ENCODE measurements at regions not wholly inside any gene's neighbourhood (a gene's known extent, or its start where the extent isn't known, plus 50 kb on each side); places are given as distances from the start of the nearest gene placed in this dataset.

DNA sequence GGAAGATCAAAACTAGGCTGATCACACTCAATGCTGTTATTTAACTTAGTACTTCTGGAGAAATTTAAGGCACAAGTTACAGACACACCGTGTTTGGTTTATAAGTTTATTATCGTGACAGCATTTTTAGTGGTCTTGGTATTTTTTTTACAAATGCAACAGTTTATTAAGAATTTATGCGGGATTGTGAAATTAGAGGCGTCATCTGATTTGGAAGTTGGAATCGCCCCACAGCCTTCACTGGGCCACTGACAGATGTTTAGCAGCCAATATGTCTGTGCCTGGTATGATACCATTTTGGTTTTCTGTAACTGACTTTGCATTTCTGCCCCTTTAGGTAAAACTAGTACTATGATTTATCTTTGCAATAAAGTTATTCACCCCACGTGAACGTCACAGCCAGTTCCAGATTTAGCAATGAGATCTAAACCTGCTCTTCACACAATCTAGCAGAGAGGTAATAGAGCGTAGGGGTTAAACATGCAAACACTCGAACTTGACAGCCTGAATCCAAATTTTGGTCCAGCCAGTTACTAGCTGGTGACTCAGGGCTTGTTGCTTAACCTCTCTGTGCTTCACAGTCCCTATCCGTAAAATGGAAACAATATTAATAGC, 73.2 kb upstream of the SSTR1 start:
- Histone ChIP-seq H3K27ac (no peak overlapping the region), H3K27me3 (no peaks in the 10 kb centered on the region), H3K4me3 (no peak overlapping the region), H3K4me1 (no peaks in the 10 kb centered on the region), H3K36me3 (no peaks in the 10 kb centered on the region), H3K9me3 (no peaks in the 10 kb centered on the region)
- DNase-seq (ENCODE audit: low spot score in 2 of 2) = no peak
- intact Hi-C loops (cut with DNase I) = no loop called here
- TF ChIP-seq, protein P1, sequence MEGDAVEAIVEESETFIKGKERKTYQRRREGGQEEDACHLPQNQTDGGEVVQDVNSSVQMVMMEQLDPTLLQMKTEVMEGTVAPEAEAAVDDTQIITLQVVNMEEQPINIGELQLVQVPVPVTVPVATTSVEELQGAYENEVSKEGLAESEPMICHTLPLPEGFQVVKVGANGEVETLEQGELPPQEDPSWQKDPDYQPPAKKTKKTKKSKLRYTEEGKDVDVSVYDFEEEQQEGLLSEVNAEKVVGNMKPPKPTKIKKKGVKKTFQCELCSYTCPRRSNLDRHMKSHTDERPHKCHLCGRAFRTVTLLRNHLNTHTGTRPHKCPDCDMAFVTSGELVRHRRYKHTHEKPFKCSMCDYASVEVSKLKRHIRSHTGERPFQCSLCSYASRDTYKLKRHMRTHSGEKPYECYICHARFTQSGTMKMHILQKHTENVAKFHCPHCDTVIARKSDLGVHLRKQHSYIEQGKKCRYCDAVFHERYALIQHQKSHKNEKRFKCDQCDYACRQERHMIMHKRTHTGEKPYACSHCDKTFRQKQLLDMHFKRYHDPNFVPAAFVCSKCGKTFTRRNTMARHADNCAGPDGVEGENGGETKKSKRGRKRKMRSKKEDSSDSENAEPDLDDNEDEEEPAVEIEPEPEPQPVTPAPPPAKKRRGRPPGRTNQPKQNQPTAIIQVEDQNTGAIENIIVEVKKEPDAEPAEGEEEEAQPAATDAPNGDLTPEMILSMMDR (IDR thresholded peaks at IDR 0.05) = no peak

DNA sequence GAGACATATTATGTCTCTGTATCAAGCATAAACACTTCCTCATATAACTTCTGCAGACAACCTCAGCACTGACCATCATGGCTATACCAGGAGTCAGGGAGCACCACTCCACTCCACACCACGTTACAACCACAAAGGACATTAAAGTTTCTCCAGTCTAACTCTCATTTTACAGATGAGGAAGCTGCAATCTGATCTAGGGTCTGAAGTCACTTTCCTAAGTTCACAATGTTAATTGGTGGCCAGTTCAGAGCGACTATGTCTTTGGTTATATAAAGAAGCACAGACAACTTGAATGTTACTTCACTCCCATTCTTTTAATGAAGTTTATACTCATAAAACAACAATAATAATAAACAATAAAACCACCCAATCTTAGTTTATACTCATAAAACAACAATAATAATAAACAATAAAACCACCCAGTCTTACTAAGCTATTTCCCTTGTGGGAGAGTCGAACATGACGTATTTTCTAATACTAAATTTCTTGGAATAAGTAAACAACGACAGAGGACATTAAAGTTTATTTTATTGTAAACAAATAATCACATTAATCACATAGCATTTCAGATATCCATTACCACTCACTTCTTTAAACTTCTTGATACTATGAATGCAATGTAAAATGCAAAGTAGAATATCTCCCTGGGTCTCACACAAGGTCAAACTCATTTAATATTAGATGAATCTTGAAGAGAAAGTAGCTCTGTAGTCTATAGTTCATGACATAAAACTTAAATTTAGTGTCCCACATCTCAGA, 72.4 kb upstream of the SSTR1 start:
- H3K36me3 ChIP-seq = no peaks in the 10 kb centered on the region
- H3K27ac ChIP-seq = no peak overlapping the region
- intact Hi-C loops (cut with DNase I) = no loop called here
- no peak overlapping the region for H3K4me3 ChIP-seq
- TF ChIP-seq, protein P1 (IDR thresholded peaks at IDR 0.05) = no peak
- no peaks in the 10 kb centered on the region for H3K9me3 ChIP-seq
- H3K4me1 ChIP-seq = no peaks in the 10 kb centered on the region
- DNase-seq (ENCODE audit: low spot score in 2 of 2) = no peak
- H3K27me3 ChIP-seq = no peaks in the 10 kb centered on the region

DNA sequence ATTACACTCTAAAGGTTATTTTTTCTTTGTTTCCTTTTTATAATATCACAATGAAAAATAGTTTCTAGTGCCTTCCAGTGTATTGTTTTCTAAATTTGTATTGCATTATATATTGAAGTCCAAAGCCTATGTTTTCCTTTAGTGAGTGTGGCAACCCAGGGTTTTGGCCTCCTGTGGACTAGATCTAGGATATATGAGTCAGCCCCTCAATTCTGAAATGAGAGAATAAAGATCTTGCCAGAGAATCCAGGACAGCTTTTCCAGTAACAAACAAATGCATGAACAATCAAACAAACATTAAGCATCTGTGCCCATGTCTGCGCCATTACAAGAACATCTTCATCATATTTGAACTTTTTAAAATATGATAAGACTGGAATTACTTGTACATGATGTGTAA, 70.7 kb upstream of the SSTR1 start:
- no peaks in the 10 kb centered on the region for H3K36me3 ChIP-seq
- H3K27ac ChIP-seq = no peak overlapping the region
- TF ChIP-seq, protein P1 (IDR thresholded peaks at IDR 0.05) = no peak
- no peaks in the 10 kb centered on the region for H3K9me3 ChIP-seq
- H3K4me3 ChIP-seq = no peak overlapping the region
- intact Hi-C loops (cut with DNase I) = no loop called here
- H3K4me1 ChIP-seq = no peaks in the 10 kb centered on the region
- H3K27me3 ChIP-seq = no peaks in the 10 kb centered on the region
- DNase-seq (ENCODE audit: low spot score in 2 of 2) = no peak

DNA sequence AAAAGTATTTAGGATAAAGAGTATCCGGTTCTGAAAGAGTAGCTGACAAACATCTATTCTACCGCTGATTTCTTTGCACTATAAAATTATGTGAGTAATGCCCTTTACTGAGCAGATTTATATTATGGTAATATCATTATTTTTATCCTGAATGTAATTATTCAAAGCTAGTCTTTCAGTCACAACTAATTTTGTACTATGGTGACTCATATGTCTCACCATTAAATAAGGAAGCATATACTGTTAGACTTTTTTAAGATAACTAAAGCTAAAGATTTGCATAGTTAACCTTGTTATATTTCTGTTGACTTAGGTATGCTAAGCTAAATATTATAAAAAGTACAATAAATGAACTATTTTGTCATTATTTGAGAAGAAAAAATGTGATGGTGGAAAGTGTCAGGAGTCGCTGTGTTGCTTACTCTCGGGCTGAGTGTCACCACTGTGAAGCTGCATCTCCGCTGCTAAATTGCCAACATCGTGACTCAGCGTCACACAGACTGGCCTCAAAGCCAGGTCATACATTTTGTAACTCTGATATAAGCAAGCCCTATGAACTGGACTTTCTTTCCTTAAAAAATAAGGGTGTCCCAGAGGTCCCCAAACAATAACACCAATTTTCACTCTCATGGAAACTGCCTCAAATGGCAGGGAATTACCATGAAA, 69.1 kb upstream of the SSTR1 start:
- intact Hi-C loops (cut with DNase I) = no loop called here
- H3K36me3 ChIP-seq = no peaks in the 10 kb centered on the region
- H3K9me3 ChIP-seq = no peaks in the 10 kb centered on the region
- H3K4me3 ChIP-seq = no peak overlapping the region
- no peak overlapping the region for H3K27ac ChIP-seq
- TF ChIP-seq, protein P1 (IDR thresholded peaks at IDR 0.05) = no peak
- H3K27me3 ChIP-seq = no peaks in the 10 kb centered on the region
- peaks cover 0 to 2% of the 10 kb centered on the region in 2 donors for H3K4me1 ChIP-seq
- no peak for DNase-seq (ENCODE audit: low spot score in 2 of 2)

DNA sequence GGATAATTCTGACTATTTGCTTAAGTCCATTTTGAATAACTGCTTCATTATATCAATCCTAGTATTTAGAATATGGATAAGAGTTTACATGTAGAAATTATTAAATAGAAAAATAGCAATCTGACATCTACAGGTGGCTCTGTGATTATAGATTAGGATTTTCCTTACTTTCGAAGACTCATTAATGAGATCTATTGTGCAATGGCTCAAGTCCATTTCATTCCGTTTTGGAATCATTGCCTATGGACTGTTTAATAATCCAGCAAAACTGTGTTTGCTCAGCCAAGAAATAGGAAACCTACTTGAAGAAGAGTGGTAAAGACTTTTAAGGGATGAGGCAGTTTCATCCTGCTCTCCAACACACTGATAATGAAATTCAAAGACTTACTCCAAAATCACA, 67.8 kb upstream of the SSTR1 start:
- Histone ChIP-seq H3K36me3 (no peaks in the 10 kb centered on the region), H3K4me1 (peaks cover 0 to 2% of the 10 kb centered on the region in 2 donors), H3K9me3 (no peaks in the 10 kb centered on the region), H3K4me3 (no peak overlapping the region), H3K27me3 (no peaks in the 10 kb centered on the region), H3K27ac (no peak overlapping the region)
- TF ChIP-seq, protein P1 (IDR thresholded peaks at IDR 0.05) = no peak
- intact Hi-C loops (cut with DNase I) = no loop called here
- no peak for DNase-seq (ENCODE audit: low spot score in 2 of 2)
